PFSK-1 (cell line): ENCODE measurements at regions not wholly inside any gene's neighbourhood (a gene's known extent, or its start where the extent isn't known, plus 50 kb on each side); places are given as distances from the start of the nearest gene placed in this dataset.

ENCODE experiments used
- POLR2AphosphoS5 ChIP-seq: IDR thresholded peaks from 2 replicates; pipeline ENCODE4 v1.6.1; 2012; ENCODE audit warnings: low read depth, mild to moderate bottlenecking, control low read depth, low read length, moderate library complexity
- SIN3A ChIP-seq: IDR thresholded peaks from 2 replicates; pipeline ENCODE4 v1.6.1; 2012; ENCODE audit warnings: mild to moderate bottlenecking, low read length, moderate library complexity, borderline replicate concordance; ENCODE audit not compliant: insufficient read depth
- TF ChIP-seq, protein P1 (sequence below), 2 experiments: IDR thresholded peaks; 2 replicates each; pipeline versions ENCODE4 v1.6.1 to v1.8.0; 2011 to 2012; ENCODE audit warnings: low read depth in 2 of 2, low read length in 2 of 2, control low read depth in 1 of 2, inconsistent platforms in 1 of 2, mild to moderate bottlenecking in 1 of 2, moderate library complexity in 1 of 2; ENCODE audit not compliant: insufficient read depth in 1 of 2

DNA sequence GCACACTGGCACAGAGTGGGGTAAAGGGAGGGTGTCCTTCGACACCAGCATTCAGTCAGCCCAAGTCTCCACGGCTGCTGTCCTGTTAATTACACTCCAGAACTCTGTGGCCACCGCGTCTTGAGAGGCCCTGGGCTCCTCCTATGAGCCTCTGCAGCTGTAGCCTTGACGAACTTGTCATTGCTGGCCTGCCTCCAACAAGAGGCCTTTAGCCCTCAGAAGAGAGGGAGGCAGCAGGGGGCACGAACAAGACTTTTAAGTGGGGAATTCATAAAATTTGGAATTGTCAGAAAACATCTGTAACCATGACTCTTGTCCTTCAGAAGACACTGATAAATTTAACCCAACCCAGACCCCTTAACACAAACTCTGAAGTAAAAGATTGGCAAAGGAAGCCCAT, 241.9 kb downstream of the UQCRFS1 start:
- TF ChIP-seq SIN3A (no peak), POLR2AphosphoS5 (no peak)
- TF ChIP-seq, protein P1, sequence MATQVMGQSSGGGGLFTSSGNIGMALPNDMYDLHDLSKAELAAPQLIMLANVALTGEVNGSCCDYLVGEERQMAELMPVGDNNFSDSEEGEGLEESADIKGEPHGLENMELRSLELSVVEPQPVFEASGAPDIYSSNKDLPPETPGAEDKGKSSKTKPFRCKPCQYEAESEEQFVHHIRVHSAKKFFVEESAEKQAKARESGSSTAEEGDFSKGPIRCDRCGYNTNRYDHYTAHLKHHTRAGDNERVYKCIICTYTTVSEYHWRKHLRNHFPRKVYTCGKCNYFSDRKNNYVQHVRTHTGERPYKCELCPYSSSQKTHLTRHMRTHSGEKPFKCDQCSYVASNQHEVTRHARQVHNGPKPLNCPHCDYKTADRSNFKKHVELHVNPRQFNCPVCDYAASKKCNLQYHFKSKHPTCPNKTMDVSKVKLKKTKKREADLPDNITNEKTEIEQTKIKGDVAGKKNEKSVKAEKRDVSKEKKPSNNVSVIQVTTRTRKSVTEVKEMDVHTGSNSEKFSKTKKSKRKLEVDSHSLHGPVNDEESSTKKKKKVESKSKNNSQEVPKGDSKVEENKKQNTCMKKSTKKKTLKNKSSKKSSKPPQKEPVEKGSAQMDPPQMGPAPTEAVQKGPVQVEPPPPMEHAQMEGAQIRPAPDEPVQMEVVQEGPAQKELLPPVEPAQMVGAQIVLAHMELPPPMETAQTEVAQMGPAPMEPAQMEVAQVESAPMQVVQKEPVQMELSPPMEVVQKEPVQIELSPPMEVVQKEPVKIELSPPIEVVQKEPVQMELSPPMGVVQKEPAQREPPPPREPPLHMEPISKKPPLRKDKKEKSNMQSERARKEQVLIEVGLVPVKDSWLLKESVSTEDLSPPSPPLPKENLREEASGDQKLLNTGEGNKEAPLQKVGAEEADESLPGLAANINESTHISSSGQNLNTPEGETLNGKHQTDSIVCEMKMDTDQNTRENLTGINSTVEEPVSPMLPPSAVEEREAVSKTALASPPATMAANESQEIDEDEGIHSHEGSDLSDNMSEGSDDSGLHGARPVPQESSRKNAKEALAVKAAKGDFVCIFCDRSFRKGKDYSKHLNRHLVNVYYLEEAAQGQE (IDR thresholded peaks at IDR 0.05; ENCODE audit: insufficient read depth in 1 of 2, low read depth in 2 of 2, low read length in 2 of 2), result no peak
